ENCODE measurements at regions not wholly inside any gene's neighbourhood (a gene's known extent, or its start where the extent isn't known, plus 50 kb on each side); places are given as distances from the start of the nearest gene placed in this dataset.

GRCh38 chr9:89839952-89840351, 235.1 kb downstream of the GADD45G start:
- TF ChIP-seq CTCF (IDR thresholded peaks at IDR 0.05; ENCODE audit: insufficient read depth, low read length, poor library complexity, severe bottlenecking) = no peak
- TF ChIP-seq EZH2phosphoT487 (conservative IDR thresholded peaks at IDR 0.05; ENCODE audit: low read length) = no peak

All from SU-DHL-6 (cell line).